ENCODE measurements at regions not wholly inside any gene's neighbourhood (a gene's known extent, or its start where the extent isn't known, plus 50 kb on each side); places are given as distances from the start of the nearest gene placed in this dataset.

- TF ChIP-seq, protein P1, sequence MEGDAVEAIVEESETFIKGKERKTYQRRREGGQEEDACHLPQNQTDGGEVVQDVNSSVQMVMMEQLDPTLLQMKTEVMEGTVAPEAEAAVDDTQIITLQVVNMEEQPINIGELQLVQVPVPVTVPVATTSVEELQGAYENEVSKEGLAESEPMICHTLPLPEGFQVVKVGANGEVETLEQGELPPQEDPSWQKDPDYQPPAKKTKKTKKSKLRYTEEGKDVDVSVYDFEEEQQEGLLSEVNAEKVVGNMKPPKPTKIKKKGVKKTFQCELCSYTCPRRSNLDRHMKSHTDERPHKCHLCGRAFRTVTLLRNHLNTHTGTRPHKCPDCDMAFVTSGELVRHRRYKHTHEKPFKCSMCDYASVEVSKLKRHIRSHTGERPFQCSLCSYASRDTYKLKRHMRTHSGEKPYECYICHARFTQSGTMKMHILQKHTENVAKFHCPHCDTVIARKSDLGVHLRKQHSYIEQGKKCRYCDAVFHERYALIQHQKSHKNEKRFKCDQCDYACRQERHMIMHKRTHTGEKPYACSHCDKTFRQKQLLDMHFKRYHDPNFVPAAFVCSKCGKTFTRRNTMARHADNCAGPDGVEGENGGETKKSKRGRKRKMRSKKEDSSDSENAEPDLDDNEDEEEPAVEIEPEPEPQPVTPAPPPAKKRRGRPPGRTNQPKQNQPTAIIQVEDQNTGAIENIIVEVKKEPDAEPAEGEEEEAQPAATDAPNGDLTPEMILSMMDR (IDR thresholded peaks at IDR 0.05), result no peak
- no peak for TF ChIP-seq EZH2 (IDR thresholded peaks at IDR 0.05; ENCODE audit: borderline replicate concordance, insufficient read depth, low read depth, low read length, poor library complexity, severe bottlenecking)
Observed at GRCh38 chr4:96120206-96120605, 280.3 kb downstream of the PDHA2 start.
